HG03565 (cell line): ENCODE measurements at regions not wholly inside any gene's neighbourhood (a gene's known extent, or its start where the extent isn't known, plus 50 kb on each side); places are given as distances from the start of the nearest gene placed in this dataset.

Experiments used
- ATAC-seq: cut with Tn5 transposase; IDR thresholded peaks from one replicate; pipeline ENCODE4 v1.9.1; 2021; ENCODE audit warnings: mild to moderate bottlenecking, moderate library complexity; ENCODE audit not compliant: unreplicated experiment

DNA sequence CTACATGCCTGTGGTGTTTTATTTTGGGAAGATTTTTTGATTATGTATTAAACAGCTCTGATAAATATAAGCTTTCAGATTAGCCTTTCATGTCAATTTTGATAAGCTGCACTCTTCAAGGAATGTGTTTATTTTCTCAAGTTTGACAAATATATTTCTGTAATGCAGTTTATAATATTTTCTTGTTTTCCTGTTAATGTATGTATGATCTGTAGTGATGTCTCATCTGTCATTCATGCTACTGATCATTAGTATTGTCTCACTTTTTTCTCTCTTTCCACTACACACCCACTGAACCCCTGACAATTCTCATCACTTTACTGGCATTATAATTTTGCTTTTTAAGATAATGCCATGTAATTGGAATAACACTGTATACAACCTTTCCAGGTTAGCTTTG, 100.9 kb downstream of the TMEM18 start:
- no peak for ATAC-seq

DNA sequence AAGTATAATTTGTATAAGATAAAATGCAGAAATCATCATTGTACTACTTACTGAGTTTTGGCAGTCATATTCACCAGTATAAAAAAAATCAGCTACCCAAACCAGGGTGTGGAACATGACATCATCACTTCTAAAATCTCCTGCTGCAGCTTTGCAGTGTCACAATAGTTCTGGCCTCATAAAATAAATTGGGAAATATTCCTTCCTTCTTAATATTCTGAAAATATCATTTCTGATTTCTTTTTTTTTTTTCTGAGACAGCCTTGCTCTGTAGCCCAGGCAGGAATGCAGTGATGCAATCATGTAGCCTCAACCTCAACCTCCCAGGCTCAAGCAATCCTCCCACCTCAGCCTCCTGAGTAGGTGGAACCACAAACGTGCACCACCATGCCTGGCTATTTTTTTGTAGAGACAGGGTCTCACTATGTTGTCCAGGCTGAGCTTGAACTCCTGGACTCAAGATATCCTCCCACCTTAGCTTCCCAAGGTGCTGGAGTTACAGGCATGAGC, 101.4 kb downstream of the TMEM18 start:
- ATAC-seq, result no peak

DNA sequence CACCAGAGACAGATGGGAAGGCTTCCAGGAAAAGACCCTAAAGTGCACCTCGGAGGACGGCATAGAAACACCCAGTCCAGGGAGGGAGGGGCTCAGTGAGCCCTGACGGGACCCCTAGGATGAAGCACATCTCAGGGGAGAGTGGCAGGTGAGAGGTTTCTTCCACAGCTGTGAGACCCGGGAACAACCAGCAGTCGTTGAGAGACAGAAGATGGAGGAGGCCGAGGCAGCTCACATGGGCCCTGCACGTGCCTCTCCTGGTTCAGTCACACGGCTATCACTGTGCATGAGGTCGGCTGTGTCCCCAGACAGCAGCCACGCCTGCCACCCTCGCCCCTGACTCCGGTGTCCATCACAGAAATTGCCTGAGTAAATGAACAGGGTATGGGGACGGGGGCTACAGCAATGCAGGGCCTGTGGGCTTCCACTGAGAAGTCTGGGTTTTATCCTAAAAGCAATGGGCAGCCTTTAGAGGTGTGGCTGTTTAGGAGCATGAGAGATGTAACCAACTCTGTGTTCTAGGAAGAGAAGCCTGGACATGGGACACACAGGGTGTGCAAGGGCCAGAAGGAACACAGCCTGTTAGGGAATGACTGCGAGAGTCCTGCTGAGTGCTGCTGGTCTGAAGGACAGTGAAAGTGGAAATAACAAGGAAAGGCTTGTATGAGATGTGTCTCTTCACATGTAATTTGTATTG, 102.0 kb downstream of the TMEM18 start:
- ATAC-seq, result no peak

DNA sequence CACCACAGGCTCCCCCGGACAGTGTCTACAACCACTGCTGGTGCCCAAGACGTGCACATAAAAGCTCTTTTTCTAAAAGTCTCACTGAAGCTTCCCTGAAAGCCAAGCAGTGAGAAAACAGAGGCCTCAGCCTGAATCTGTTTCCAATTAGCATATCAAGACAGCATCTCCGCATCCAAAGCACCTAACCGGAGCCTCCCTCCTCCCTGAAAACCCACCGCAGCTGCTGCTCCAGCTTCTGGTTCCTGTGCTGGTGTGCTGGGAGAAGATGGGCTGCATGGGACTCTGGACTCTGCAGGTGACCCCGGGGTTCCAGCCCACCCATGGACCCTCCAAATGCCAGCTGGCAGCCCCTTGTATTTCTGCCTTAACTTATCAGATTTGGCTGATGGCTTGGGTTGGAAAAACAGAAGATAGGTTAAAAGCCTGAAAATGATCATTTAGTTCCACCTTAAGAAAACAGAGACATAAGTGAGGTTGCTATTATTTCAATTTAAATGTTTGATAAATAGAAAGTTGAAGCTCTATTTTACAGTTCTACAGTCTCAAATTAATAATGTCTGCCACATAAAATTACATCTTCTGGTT, 103.3 kb downstream of the TMEM18 start:
- ATAC-seq, result no peak

DNA sequence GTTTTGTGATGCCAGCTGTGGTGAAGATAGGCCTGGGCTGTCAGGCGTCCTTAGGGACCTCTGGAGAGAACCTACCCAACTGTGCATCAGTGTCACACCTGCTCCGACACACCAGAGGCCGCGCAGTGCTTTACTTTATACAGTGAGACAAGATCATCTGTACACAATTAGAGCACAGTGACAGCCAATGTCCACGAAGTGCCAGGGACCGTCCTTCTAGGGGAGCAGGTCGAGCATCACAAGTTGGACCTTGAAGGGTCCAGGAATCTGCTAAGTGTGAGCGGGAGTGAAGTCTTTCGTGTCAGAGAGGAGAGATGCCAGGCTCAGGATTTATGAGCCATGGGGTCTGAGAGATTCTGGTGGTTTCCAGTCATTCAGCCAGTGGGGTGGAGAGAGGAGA, 104.2 kb downstream of the TMEM18 start:
- ATAC-seq, result no peak

DNA sequence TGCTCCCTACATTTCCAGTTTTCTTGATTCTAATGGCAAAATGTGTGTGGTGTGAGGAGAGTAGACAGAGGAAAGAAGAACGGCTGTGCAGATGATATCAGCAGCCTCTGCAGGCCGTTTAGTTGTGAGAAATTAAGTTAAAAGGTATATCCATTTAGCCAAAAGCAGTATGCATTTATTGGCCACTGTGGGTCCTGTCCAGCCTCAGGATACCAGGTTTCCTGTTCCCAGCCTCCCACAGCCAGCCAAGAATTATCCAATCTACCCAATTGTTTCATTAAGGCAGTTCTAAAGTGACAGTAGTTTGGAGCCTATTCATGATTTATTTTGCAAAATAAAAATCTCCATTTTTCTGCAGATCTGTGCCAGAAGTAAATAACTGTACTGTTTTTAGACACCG, 107.5 kb downstream of the TMEM18 start:
- ATAC-seq, result no peak

DNA sequence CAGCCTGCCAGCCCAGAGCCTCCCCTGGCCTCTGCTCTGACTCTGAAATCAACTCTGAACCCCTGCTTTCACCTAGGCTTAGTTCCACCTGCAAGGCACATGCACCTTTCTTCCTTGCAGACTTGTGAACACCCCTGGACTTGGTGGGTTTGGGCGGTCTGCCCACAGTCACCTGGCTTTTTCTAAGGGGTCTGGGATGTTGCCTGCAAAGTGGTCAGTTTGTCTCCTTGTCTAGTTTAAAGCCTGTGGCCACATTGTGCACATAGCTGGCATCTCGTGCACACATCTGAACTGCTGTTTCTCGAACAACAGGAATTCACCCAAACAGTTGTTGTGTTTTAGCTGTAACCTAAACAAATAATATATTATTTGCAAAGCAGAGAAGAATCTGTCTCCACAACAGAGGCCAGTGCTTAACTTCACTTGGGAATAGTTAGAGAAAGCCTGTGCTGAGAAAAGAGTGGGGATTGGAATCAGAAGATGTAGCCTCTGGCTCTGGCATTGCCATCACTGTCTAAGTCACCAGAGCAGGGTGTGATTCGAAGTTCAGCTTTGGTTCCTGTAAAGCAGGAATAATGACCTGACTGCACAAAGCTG, 108.5 kb downstream of the TMEM18 start:
- no peak for ATAC-seq

DNA sequence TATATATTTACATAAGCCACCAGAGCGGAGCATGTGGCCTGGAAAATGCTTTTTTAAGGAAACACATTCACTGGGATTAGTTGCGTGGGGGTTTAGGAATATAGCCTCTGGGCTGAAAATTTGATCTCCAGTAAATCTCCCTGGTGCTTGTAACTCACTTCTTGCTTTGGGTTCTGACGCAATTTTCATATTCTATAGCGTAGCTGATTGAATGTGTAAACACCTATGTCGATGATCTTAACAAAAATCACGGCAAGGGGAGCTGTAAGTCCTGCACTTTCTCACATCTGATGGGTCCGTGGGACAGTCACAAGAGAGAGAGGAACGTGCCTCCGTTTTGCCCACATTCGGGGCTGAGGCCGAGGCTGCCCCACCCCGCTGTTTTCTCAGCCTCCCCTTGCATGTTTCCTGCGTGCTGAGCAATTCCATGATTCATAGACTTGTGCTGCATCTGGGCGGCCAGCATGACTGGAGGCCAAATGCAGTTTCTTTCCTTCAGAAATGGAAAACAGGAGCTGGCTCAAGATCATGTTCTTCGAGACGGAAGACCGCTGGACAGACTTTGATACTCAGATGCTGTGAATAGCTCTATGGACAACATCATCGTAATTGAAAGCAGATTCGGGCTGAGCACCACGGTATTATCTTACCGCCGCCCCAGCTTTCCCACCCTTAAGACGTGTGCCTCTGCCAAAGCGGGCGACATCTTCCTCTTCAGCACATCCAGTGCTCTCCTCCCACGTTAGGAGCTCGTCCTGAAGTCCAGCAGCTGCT, 109.2 kb downstream of the TMEM18 start:
- ATAC-seq, result no peak

DNA sequence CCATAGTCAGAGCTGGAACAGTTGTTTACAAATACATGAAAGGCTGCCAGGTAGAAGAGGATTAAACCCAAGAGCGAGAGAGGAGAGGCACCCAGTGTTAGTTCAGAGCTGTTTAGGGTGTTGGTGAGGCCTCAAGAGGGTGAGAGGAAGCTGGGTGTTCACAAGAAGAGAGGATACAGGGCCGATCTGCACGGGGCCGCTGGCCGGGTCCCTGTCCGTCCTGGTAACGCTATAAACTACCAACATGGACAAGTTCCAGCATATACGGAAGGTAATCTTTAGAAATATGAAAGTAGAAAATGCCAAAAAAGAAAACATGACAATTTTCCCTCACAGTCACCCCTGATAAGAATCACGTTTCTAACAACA, 109.7 kb downstream of the TMEM18 start:
- no peak for ATAC-seq

DNA sequence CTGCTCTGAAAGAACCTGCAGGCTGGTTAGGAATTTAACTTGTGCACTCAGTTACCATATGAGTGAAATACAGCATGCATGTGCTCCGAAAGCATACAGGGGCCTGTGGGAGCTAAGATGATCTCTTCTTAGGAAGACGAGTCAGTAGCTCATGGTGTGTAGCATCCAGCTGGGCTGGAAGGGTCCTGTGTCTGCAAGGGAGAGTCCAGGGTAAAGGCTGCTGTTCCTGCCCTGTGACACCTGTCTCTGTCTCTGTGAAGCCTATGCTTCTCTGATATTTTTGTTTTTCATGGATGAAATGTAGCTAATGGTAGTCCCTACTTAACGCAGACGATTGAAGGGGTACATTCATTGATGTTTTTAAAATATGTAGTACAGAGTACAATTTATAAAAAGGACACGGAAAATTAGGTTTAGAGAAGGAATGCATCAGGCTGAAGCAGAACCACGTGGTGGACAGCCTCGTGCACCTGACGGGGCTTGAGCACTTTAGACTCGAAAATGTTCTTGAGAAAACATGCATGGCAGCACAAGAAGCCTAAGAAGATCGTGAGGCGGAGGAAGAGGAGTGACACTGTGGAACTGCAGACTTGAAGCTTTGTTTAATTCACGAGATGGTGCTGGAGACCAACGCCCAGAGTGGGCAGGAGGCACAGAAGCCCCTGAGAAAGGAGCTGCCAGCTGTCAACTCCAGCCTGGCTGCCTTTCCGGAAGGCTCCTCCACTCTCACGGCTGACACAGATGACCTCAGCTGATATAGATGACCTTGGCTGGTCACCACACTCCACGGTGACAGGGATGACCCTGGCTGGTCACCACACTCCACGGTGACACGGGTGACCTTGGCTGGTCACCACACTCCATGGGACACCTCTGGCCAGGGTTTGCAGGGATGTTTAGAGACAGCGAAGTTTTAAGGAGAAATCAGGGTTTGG, 110.6 kb downstream of the TMEM18 start:
- ATAC-seq, result no peak

DNA sequence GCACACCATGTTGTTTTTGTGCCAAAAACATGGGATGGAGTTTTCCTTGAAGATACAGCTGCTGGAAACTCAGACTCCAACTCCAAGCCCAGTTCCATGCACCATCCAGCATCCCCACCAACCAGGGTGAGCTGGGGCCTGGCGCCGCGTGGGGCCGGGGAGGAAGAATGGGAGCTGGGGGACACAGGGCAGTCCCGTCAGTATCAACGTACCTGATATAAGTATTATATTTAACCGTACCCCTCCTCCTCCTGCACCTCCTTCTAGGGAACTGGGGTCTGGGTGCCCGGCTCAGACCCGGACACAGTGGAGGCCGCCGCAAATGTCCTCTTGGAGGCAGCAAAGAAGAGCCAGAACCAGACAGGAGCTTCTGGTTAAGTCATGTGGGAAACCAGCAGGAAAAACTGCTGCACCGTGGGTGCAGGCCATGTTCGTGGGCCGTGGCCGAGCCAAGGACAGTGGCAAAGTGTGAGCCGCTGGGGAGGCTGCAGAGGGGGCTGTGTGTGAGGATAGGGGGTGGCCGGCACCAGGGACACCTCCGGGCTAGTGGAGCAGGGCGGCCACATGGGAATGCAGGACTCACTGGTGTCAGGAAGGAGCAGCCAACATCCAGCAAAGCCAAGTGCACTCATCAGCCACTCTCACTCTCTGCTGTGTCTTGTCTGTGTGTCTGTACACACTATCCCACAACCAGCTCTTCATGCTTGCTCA, 112.6 kb downstream of the TMEM18 start:
- ATAC-seq, result no peak

DNA sequence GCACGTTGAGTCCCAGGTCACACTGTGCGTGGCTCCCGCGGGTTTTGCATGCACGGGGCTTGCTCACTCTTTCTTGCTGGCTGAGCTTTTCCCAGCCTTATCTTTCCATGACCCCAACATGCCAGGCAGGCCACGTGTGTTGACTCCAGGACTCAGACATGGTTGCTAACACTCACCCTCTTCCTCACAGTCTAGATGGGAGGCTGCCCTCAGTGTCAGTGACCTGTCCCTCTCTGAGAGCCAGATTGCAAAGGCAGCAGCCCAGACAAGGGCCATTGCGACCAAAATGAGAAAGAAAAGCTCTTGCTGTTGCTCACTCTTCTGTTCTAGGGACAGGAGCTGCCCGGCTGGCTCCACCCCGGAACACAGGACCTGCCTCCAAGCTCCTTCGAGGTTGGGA, 113.7 kb downstream of the TMEM18 start:
- no peak for ATAC-seq

DNA sequence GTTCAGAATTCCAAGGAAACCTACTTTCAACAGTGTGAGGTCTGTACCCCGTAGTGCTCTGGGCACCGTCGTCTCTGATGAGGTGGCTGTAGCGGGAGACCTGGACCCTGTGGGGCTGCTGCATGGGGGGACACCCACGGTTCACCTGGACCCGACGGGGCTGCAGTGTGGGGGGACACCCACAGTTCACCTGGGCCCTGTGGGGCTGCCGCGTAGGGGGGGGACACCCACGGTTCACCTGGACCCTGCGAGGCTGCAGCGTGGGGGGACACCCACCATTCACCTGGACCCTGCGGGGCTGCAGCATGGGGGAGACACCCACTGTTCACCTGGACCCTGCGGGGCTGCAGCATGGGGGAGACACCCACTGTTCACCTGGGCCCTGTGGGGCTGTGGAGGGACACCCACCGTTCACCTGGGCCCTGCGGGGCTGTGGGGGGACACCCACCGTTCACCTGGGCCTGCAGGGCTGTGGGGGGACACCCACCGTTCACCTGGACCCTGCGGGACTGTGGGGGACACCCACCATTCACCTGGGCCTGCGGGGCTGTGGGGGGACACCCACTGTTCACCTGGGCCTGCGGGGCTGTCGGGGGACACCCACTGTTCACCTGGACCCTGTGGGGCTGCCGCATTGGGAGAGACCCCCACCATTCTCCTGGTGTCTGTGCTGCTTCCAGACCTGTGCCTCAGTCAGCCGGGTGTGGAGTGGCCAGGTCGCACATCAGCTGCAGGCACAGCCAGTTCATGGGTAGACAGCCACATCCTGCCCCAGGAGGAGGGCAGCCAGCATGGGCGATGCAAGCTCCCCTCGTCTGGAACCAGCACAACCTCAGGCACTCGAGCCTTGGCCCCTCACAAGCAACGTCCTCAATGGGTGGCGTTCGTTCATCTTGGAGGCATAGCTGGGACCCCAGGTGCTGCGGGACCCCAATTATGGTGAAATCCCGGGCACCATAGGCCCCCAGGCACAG, 114.5 kb downstream of the TMEM18 start:
- ATAC-seq, result no peak

DNA sequence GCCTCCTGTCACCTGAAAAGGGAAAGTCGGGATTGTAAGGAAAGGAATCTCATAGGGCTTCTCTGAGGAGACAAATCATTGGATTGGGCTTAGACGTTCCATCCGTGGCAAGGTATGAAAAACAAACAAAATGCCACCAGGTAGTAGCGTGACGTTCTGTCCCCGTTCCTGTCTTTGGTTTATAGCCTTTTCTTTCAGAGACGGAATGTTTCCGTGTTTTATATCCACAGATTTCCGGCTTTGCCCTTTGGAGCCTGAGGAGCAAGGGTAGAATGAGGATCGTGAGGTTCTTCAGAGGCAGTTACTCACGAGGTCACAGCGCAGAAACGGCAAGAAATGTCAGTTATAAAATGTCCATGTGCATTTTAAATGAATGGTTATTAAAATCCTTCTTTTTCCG, 118.3 kb downstream of the TMEM18 start:
- ATAC-seq, result no peak

DNA sequence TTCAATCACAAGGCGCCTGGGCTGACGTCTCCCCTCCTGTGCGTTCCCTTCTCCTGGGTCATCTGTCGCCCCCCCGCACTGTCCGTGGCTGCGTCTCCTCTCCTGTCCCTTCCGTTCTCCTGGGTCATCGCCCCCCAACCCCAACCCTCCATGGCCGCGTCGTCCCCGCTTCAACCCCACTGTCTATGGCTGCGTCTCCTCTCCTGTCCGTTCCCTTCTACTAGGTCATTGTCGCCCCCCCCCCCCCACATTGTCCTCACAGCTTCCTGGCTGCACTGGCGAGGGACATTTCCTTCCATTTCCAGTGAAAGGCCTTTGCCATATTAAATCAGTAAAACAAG, 118.9 kb downstream of the TMEM18 start:
- no peak for ATAC-seq

DNA sequence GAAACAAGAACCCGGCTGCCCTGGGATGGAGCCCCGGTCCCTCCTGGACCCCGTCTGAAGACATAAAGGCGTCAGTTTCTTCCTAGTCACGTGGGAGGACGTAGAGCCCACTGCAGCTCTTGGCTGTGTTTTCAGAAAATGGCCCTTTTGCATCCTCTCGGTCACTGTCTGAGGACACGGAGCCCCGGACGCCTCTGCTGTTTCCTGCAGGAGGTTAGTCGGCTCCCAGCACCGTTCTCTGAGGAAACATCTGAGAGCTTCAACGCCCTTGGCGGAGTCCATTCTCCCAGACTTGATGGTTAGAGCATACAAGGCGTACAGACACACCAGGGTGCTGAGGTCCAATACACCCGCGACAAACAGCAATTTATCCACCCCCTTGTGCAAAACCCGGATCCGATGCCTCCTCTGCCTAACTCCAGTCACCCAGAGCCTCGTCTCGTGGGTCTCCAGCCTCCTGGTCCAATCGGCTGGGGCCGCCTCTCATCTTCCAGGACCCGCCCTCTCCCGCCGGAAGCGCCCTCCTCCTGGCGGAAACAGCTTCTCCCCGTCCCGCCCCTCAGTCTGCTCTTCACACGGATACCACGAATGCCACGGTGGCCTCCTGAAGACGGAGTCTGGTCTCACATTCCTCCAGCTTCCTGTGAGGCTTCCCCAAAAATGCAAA, 119.4 kb downstream of the TMEM18 start:
- no peak for ATAC-seq

DNA sequence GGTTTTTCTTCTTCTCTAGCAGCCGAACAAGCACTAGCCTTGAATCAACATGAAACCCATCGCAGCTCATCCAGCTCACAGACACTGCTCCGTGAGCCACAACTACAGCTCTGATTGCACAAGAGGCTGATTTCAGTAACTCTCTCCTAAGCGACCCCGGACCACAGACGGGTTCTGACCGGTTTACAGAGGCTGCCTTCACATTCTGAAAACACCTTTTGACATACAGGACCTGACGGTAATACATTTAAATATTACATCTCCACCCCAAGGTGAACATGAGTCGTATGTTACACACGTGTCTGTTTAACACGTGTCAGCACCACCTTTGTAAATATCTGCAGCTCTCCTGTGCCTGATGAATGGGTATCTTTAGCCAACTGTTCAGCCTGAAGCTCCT, 120.7 kb downstream of the TMEM18 start:
- no peak for ATAC-seq

DNA sequence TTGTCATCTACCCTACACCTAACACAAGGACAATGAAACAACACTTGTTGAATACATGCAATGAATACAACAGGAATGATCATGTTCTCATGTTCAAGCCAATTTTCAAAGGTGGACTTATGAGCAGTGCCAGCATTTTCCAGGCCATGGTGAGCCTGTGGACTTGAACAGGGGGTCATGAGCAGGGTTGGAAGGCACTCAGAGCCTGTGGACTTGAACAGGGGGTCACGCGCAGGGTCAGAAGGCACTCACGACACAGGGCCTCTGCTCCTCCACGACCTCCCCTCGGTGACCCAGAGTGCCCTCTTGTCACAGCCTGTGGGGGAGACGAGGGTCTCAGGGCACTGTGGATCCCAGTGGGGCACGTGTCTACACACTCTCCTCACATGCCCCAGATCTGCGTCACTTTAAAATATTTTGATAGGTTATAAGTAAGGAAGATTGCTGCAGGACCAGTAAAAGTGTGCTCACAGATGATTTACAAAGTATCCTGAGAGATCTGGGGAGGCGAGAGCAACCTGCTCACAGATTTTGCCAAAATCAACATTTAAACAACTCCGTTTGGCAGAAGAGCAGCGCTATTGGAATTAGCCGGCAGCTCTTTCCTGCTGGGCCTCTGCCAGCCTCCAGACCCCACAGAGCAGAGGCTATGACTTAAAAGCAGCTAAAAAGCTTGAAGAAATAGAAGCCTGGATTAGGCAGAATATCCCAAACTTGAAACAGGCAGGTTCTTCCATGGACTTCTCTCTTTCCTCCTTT, 121.9 kb downstream of the TMEM18 start:
- no peak for ATAC-seq
